DOHH2 (cell line): ENCODE measurements at regions not wholly inside any gene's neighbourhood (a gene's known extent, or its start where the extent isn't known, plus 50 kb on each side); places are given as distances from the start of the nearest gene placed in this dataset.

Experiments used
- CTCF ChIP-seq: fragments of 200-600 bp; sonication (generic); IDR thresholded peaks from one replicate; pipeline ENCODE4 v1.5.1; 2014; ENCODE audit warnings: antibody characterized with exemption, mild to moderate bottlenecking, low read depth, low read length; ENCODE audit not compliant: poor library complexity, severe bottlenecking
- EZH2phosphoT487 ChIP-seq: fragments of 200-600 bp; sonication (generic); IDR thresholded peaks from 2 replicates; pipeline ENCODE4 v1.6.1; 2017; ENCODE audit warnings: borderline replicate concordance, mild to moderate bottlenecking, antibody characterized with exemption, low read length, moderate library complexity, mixed read lengths

- TF ChIP-seq CTCF, result no peak
- no peak for TF ChIP-seq EZH2phosphoT487
Measured at GRCh38 chr2:71888751-71889445, 258.8 kb downstream of the CYP26B1 start.
